ENCODE measurements at regions not wholly inside any gene's neighbourhood (a gene's known extent, or its start where the extent isn't known, plus 50 kb on each side); places are given as distances from the start of the nearest gene placed in this dataset.

GRCh38 chr4:151820004-151820403 lies 59.2 kb upstream of the GATB start:
- TF ChIP-seq, protein P1, sequence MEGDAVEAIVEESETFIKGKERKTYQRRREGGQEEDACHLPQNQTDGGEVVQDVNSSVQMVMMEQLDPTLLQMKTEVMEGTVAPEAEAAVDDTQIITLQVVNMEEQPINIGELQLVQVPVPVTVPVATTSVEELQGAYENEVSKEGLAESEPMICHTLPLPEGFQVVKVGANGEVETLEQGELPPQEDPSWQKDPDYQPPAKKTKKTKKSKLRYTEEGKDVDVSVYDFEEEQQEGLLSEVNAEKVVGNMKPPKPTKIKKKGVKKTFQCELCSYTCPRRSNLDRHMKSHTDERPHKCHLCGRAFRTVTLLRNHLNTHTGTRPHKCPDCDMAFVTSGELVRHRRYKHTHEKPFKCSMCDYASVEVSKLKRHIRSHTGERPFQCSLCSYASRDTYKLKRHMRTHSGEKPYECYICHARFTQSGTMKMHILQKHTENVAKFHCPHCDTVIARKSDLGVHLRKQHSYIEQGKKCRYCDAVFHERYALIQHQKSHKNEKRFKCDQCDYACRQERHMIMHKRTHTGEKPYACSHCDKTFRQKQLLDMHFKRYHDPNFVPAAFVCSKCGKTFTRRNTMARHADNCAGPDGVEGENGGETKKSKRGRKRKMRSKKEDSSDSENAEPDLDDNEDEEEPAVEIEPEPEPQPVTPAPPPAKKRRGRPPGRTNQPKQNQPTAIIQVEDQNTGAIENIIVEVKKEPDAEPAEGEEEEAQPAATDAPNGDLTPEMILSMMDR (conservative IDR thresholded peaks at IDR 0.05): no peak
- no peak for TF ChIP-seq ZFX (IDR thresholded peaks at IDR 0.05)
